ENCODE measurements at regions not wholly inside any gene's neighbourhood (a gene's known extent, or its start where the extent isn't known, plus 50 kb on each side); places are given as distances from the start of the nearest gene placed in this dataset.

DNA sequence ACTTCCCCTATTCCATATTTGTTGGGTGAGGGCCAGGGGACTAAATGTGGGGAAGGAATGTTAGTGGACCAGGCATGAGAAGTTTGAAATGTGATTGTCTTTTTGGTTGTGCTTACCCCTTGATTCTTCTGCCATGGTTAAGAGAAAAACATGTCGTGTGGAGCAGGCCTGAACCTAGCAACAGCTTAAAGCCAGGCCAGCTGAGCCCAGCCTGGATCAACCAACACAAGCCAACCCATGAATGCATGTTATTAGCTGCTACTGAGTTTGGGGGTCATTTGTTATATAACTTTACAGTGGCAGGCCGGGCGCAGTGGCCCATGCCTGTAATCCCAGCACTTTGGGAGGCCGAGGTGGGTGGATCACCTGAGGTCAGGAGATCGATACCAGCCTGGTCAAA, 52.4 kb upstream of the TRIO start:
- DNase-seq = no peak

DNA sequence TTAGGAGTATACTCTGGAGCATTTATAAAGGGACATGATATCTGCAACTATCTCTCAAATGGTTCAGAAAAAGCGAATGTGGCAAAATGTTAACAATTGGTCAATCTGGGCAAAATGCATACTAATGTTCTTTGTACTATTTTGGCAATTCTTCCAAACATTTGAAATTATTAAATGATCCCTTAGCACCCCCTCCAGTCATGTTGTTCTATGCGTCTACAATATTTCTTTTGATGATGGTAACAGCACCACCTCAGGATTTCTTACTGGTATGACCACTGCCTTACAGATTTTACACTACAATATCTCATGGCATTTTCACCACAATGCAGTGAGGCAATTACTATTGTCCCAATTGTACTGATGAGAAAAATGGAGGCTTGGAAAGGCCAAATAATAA, 52.9 kb upstream of the TRIO start:
- no peak for DNase-seq

- no peak for DNase-seq
Measured at GRCh38 chr5:14089198-14089597, 53.9 kb upstream of the TRIO start.

GRCh38 chr5:14086261-14086660, 56.9 kb upstream of the TRIO start:
- DNase-seq = no peak

GRCh38 chr5:14082973-14083372, 60.2 kb upstream of the TRIO start:
- no peak for DNase-seq

GRCh38 chr5:14082523-14082922, 60.6 kb upstream of the TRIO start:
- no peak for DNase-seq

DNA sequence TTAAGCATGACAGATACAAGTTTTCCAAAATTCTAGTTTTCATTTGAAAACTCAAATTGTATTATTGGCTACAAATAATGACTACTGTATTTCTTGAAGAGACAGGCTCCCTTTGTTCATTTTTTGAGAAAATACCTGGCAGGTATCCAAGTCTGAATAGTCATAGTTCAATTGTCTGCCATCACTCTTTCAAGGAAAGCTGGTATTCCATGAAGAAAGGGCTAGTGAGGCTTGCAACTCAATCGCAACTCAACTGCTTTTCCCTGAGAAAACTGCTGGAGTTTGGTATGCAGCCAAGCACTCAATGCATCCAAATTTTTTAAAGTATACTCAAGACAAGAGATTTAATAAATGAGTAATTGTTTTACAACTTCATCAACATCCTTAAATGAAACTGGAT, 61.4 kb upstream of the TRIO start:
- no peak for DNase-seq

DNA sequence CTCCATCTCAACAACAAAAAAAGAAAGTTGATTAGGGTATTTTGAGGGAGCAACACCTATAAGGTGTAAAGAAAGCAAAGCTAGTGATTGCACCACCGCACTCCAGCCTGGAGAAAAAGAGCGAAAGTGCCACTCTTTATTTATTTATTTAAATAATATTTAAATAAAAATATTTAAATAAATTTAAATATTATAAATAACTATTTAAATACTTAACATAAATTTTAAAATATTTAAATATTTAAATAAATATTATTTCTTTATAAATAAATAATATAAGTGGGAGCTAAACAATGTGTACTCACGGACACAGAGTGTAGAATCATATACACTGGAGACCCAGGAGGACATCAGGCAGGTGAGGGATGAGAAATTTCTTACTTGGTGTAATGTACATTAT, 64.4 kb upstream of the TRIO start:
- no peak for DNase-seq

- no peak for DNase-seq
Measured at GRCh38 chr5:14077501-14077900, 65.6 kb upstream of the TRIO start.

- DNase-seq = no peak
Measured at GRCh38 chr5:14076561-14076960, 66.6 kb upstream of the TRIO start.

- DNase-seq = no peak
Measured at GRCh38 chr5:14075937-14076336, 67.2 kb upstream of the TRIO start.

DNA sequence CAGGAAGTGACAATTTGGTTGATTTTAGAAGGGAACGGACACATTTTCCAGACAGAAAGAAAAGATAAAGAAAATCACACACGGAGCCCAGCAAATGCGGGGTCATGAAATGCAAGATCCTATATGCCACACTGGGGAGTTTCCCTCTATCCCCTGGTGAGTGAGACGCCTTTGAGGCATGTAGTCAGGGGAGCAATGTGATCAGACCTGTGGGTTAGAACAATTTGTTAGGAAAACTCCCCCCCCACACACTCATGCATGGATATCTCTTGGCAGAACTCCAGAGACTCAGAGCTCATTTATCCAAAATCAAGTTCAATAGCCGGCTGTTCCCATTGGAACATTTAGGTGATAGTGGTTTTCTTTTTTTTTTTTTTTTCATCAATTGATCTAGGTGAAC, 71.7 kb upstream of the TRIO start:
- DNase-seq = no peak

GRCh38 chr5:14069021-14069420, 74.1 kb upstream of the TRIO start:
- DNase-seq = no peak

DNA sequence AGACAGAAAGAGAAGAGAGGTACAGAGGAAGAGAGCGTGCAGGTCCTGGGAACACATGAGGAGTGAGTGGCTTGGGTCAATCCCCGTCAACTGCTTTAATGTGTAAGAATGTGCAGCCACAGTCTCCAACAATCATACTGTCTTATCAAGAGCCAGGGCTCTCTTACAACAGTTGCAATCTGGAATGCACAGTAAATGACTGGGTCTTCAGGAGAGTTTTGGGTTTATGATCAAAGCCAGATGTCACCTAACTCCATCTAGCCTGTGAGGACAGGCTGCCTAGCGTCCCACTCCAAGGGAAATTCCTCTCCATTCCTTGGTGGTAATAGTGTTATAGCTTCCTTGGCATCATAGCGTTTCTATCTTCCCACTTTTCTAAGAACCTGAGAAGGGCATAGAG, 75.0 kb upstream of the TRIO start:
- no peak for DNase-seq

GRCh38 chr5:14066326-14066725, 76.8 kb upstream of the TRIO start:
- DNase-seq = no peak

DNA sequence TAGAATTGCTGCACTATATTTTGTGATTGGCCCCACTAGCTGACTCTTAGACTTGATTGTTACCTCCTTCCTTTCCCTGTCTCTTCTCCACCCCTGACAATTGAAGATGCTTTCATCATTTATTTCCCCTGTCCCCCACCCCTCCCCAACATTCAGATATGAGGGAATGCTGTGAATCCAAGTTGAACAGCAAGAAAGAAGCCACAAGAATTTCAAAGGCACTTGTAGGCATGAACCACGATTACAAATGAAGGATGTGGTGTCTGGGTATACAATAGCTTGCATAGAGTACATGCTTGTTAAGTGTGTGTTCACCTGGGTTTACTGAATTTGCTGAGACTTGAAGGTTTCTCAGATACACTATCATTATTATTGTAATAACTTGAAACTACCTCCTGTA, 78.3 kb upstream of the TRIO start:
- DNase-seq = no peak

GRCh38 chr5:14063691-14064090, 79.5 kb upstream of the TRIO start:
- no peak for DNase-seq

- DNase-seq = no peak
Measured at GRCh38 chr5:14063138-14063537, 80.0 kb upstream of the TRIO start.

DNA sequence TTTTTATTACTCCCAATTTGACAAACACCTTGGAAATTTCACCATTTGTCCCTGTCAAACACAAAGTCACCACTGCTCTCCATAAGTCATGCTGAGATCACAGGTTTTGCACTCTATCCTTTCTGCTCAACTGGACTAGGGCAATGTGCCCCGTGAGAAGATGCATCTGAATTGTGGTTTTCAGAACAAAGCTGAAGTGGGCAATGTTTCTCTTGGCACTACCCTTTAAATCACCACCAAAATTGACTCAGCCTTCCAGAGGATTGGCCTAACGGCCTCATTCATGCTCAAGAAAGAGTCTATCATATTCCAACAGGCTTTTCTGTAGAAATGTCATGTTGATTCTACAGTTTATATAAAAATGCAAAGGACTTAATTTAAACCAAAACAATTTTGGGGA, 81.0 kb upstream of the TRIO start:
- DNase-seq = no peak

- DNase-seq = no peak
Measured at GRCh38 chr5:14061106-14061505, 82.0 kb upstream of the TRIO start.

DNA sequence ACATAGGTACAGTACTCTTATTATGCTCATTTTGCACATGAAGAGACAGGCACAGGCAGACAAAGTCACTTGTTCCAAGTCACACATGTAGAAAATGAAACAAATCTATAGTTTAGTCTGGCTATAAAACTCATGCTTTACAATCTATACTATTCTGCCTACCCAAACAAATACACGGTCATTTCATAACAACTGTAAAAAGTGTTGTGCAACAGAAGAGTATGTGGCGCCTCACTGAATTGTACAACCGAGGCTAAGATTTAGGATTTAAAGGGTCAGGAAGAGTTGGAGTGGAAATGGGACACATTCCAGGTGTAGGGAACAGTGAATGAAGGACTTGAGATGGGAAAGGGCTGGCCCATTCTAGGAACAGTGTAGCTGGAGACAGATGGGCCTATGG, 82.9 kb upstream of the TRIO start:
- no peak for DNase-seq

- no peak for DNase-seq
Measured at GRCh38 chr5:14059810-14060209, 83.3 kb upstream of the TRIO start.

DNA sequence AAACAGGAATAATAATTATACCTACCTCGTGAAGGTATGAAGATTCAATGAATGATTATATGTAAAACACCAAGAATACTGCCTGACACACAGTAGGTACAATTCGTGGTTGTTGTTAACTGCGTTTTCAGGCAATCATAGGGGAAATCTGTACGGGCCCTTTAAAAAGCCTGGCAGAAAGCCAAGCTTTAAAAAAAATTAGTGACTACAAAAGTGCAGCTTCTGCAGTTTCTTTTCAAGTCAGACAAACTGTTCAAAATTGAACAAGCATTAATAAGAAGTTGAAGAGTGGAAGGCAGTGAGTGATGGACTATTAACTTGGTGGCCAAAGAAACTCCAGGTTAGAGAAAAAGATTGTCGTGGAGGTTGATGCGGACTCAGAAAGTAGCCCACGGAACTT, 85.9 kb upstream of the TRIO start:
- DNase-seq = no peak

DNA sequence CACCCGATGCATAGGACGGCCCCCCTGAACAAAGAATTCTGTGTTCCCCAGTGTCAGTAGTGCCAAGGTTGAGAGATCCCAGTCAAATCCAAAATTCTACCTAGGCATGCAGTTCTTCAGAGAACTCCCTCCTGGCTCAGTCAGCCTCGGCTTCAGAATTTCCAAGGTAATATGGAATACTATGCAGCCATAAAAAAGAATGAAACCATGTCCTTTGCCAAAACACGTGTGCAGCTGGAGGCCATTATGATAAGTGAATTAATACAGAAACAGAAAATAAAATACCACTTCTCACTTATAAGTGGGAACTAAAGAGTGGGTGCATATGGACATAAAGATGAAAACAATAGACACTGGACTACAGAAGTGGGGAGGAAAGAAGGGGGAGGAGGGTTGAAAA, 87.1 kb upstream of the TRIO start:
- no peak for DNase-seq

- no peak for DNase-seq
Measured at GRCh38 chr5:14054965-14055963, 87.9 kb upstream of the TRIO start.

Data from CD4-positive, alpha-beta T cell treated with Interferon alpha-2 for 1 hour (primary cell).